ENCODE measurements at regions not wholly inside any gene's neighbourhood (a gene's known extent, or its start where the extent isn't known, plus 50 kb on each side); places are given as distances from the start of the nearest gene placed in this dataset.

DNA sequence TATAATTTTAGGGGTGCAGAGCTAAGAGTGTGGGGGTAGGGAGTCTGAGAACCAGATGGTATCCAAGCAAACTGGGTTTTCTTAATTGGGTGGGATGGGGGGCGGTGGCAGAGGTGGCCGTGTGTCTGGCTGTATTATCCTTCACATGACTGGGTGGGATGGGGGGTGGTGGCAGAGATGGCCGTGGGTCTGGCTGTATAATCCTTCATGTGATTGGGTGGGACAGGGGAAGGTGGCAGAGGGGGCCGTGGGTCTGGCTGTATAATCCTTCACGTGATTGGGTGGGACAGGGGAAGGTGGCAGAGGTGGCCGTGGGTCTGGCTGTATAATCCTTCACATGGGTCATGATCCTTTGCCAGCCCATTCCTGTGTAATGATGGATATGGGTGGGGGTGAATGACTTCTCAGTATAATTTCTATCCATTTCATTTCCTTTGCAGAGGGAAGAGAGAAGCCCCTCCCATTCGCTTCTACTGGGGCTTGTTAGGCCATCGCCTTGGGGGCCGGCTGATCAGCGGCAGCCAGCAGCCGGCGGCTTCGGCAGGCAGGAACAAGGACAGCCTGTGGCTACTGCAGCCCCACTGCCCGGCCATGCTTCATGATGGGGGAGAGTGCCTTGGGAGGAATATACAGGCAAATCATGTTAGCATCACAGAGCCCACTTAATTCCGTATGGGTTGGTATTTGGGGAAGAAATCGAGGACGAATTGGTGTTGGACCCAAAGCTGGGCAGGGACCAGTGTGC lies 179.6 kb upstream of the MKI67 start:
- no peaks in the 10 kb centered on the region for H3K9me3 ChIP-seq
- H3K4me3 ChIP-seq: no peak overlapping the region
- H3K27me3 ChIP-seq: no peaks in the 10 kb centered on the region
- 80 to 88% methylated on average over 17 of the region's 17 CpGs for WGBS, 2 donors
- H3K4me1 ChIP-seq: no peaks in the 10 kb centered on the region
- TF ChIP-seq, protein P1, sequence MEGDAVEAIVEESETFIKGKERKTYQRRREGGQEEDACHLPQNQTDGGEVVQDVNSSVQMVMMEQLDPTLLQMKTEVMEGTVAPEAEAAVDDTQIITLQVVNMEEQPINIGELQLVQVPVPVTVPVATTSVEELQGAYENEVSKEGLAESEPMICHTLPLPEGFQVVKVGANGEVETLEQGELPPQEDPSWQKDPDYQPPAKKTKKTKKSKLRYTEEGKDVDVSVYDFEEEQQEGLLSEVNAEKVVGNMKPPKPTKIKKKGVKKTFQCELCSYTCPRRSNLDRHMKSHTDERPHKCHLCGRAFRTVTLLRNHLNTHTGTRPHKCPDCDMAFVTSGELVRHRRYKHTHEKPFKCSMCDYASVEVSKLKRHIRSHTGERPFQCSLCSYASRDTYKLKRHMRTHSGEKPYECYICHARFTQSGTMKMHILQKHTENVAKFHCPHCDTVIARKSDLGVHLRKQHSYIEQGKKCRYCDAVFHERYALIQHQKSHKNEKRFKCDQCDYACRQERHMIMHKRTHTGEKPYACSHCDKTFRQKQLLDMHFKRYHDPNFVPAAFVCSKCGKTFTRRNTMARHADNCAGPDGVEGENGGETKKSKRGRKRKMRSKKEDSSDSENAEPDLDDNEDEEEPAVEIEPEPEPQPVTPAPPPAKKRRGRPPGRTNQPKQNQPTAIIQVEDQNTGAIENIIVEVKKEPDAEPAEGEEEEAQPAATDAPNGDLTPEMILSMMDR (IDR thresholded peaks at IDR 0.05): no peak
- TF ChIP-seq POLR2AphosphoS5 (IDR thresholded peaks at IDR 0.05) (no peak), EP300 (IDR thresholded peaks at IDR 0.05) (no peak)
- H3K36me3 ChIP-seq: no peaks in the 10 kb centered on the region
- no peak for DNase-seq
- intact Hi-C loops (cut with DNase I): no loop called here
- H3K27ac ChIP-seq: no peak overlapping the region

DNA sequence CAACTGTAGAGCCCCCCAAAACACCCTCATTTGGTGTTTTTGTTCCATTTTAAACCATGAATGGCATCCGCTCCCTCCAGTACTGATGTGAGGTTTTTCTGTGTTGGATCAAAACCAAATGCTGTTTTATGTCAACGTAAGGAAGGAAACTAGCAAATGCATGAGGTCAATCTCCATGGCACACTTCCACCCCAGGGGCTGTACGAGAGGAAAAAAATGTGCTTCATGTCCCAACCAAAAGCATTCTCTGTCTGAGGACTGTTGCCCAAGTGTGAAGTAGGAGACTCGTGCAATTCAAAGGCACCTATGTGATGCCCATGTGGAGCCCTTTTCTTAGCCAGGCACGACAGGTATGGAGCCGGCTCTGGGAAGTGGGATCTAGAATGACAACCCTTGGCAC lies 180.3 kb upstream of the MKI67 start:
- no peaks in the 10 kb centered on the region for H3K4me1 ChIP-seq
- H3K27ac ChIP-seq: no peak overlapping the region
- H3K27me3 ChIP-seq: no peaks in the 10 kb centered on the region
- no peaks in the 10 kb centered on the region for H3K9me3 ChIP-seq
- no peak overlapping the region for H3K4me3 ChIP-seq
- DNase-seq: no peak
- intact Hi-C loops (cut with DNase I): no loop called here
- TF ChIP-seq EP300 (IDR thresholded peaks at IDR 0.05) (no peak), POLR2AphosphoS5 (IDR thresholded peaks at IDR 0.05) (no peak), POLR2A (IDR thresholded peaks at IDR 0.05) (no peak)
- TF ChIP-seq, protein P1 (IDR thresholded peaks at IDR 0.05): no peak
- WGBS, 2 donors: 64 to 73% methylated on average over 6 of the region's 6 CpGs
- no peaks in the 10 kb centered on the region for H3K36me3 ChIP-seq

DNA sequence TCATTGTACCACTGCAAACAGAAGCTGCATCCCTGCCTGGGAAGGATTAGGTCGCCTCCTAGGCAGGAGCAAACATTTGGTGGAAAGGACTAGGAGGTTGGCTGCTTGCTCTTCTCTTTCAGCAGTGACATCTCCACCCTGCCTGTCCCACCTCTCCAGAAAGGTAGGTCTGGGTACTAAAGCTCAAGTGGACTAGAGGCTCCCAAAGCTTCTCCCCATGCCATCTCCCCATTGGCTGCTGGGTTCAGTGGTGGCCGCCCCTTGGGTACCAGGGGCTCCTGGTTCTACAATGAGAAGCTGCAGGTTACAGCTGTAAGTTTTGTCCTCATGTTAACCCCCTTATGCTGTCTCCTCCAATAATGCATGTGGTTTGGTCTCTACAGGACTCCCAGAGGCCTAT lies 180.7 kb upstream of the MKI67 start:
- H3K9me3 ChIP-seq: no peaks in the 10 kb centered on the region
- intact Hi-C loops (cut with DNase I): no loop called here
- 79 to 81% methylated on average over 2 of the region's 2 CpGs for WGBS, 2 donors
- H3K36me3 ChIP-seq: no peaks in the 10 kb centered on the region
- no peak for TF ChIP-seq EP300 (IDR thresholded peaks at IDR 0.05)
- TF ChIP-seq POLR2A (IDR thresholded peaks at IDR 0.05): no peak
- TF ChIP-seq, protein P1 (IDR thresholded peaks at IDR 0.05): no peak
- TF ChIP-seq POLR2AphosphoS5 (IDR thresholded peaks at IDR 0.05): no peak
- no peaks in the 10 kb centered on the region for H3K27me3 ChIP-seq
- no peak overlapping the region for H3K4me3 ChIP-seq
- H3K4me1 ChIP-seq: no peaks in the 10 kb centered on the region
- H3K27ac ChIP-seq: no peak overlapping the region
- DNase-seq: no peak

DNA sequence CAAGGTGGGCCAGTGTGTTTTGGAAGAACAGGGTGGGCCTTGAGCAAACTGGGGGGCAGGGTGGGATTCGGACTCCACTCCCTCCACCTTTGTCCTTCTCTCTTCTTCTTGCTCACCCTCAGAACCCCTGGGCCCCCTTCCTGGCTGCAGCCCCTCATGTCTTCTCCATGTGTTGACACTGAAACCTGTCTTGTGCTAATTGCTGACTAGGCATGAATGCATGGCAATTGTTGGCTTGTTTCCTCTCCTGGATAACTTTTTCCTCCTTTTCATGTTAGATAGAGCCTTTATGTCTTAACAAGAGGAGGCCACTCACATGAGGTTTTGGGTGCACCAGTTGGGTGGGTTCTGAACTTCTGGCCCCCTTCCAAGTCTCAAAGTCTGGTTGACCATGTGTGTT lies 181.6 kb upstream of the MKI67 start:
- Histone ChIP-seq H3K27ac (no peak overlapping the region), H3K36me3 (no peaks in the 10 kb centered on the region), H3K27me3 (no peaks in the 10 kb centered on the region), H3K9me3 (no peaks in the 10 kb centered on the region), H3K4me3 (no peak overlapping the region), H3K4me1 (no peaks in the 10 kb centered on the region)
- DNase-seq: no peak
- 69 to 93% methylated on average over 1 of the region's 1 CpG for WGBS, 2 donors
- TF ChIP-seq POLR2A (IDR thresholded peaks at IDR 0.05) (no peak), POLR2AphosphoS5 (IDR thresholded peaks at IDR 0.05) (no peak), EP300 (IDR thresholded peaks at IDR 0.05) (no peak)
- TF ChIP-seq, protein P1 (IDR thresholded peaks at IDR 0.05): no peak
- intact Hi-C loops (cut with DNase I): no loop called here

All from sigmoid colon (tissue), 6 donors.